ENCODE measurements at regions not wholly inside any gene's neighbourhood (a gene's known extent, or its start where the extent isn't known, plus 50 kb on each side); places are given as distances from the start of the nearest gene placed in this dataset.

DNA sequence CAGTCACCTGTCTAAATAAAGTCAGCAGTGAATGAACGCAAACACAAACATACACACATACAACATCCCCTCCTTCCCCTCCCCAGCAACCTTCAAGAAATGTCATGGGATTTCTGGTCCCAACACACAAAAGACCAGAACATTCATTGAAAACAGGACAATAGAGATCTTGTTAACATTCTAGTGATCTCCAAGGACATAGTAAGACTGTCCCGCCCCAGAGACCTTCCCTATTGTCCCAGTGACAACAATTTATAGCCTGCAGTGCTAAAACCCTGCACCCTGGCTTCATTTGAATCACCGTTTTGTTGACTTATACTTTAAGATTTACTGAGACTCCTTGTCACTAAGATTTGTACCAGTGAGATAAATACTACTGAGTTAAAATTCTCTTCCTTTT lies 143.9 kb upstream of the NOX3 start:
- TF ChIP-seq CTCF (IDR thresholded peaks at IDR 0.05) (no peak), POLR2A (IDR thresholded peaks at IDR 0.05) (no peak)

All from prostate gland (tissue), 2 donors.